Left ventricle myocardium inferior (tissue), 1 donor: ENCODE measurements at regions not wholly inside any gene's neighbourhood (a gene's known extent, or its start where the extent isn't known, plus 50 kb on each side); places are given as distances from the start of the nearest gene placed in this dataset.

Source experiments
- DNase-seq: peaks from one replicate; pipeline ENCODE4 v3.0.0-alpha.2; 2020
- H3K27ac ChIP-seq: fragments of 200-600 bp; replicated peaks from 2 replicates; pipeline ENCODE4 v1.8.0; 2021
- H3K27me3 ChIP-seq: fragments of 200-600 bp; 2 replicates; pipeline ENCODE4 v1.8.0; 2021; ENCODE audit warnings: low read depth
- H3K36me3 ChIP-seq: fragments of 200-600 bp; 2 replicates; pipeline ENCODE4 v1.8.0; 2021
- H3K4me1 ChIP-seq: fragments of 200-600 bp; 2 replicates; pipeline ENCODE4 v1.8.0; 2021
- H3K4me3 ChIP-seq: fragments of 200-600 bp; 2 replicates; pipeline ENCODE4 v1.8.0; 2021; ENCODE audit warnings: mild to moderate bottlenecking, moderate library complexity
- H3K9me3 ChIP-seq: fragments of 200-600 bp; replicated peaks from 2 replicates; pipeline ENCODE4 v1.8.0; 2021
- intact Hi-C: fragments of 100-400 bp; cut with micrococcal nuclease; formaldehyde crosslinking; loops from one replicate; pipeline ENCODE4 v1.11.0; 2022
- TF ChIP-seq, protein P1 (sequence below): fragments of 200-600 bp; IDR thresholded peaks from 2 replicates; pipeline ENCODE4 v1.8.0; 2021; ENCODE audit warnings: antibody characterized with exemption, mild to moderate bottlenecking, borderline replicate concordance
- donor health status: DM: no; HTN: yes; CAD: no; lungs with severe emphysema.

GRCh38 chr6:150722614-150723344 lies 123.1 kb downstream of the PLEKHG1 start:
- no peaks in the 10 kb centered on the region for H3K9me3 ChIP-seq
- H3K4me3 ChIP-seq, result no peak overlapping the region
- H3K4me1 ChIP-seq, result peaks cover 39% of the 10 kb centered on the region
- no peaks in the 10 kb centered on the region for H3K36me3 ChIP-seq
- TF ChIP-seq, protein P1, sequence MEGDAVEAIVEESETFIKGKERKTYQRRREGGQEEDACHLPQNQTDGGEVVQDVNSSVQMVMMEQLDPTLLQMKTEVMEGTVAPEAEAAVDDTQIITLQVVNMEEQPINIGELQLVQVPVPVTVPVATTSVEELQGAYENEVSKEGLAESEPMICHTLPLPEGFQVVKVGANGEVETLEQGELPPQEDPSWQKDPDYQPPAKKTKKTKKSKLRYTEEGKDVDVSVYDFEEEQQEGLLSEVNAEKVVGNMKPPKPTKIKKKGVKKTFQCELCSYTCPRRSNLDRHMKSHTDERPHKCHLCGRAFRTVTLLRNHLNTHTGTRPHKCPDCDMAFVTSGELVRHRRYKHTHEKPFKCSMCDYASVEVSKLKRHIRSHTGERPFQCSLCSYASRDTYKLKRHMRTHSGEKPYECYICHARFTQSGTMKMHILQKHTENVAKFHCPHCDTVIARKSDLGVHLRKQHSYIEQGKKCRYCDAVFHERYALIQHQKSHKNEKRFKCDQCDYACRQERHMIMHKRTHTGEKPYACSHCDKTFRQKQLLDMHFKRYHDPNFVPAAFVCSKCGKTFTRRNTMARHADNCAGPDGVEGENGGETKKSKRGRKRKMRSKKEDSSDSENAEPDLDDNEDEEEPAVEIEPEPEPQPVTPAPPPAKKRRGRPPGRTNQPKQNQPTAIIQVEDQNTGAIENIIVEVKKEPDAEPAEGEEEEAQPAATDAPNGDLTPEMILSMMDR, result no peak
- intact Hi-C loops, result no loop called here
- DNase-seq, result no peak
- H3K27ac ChIP-seq, result no peak overlapping the region
- no peaks in the 10 kb centered on the region for H3K27me3 ChIP-seq

GRCh38 chr6:150723345-150723658 lies 123.6 kb downstream of the PLEKHG1 start:
- DNase-seq, result no peak
- H3K9me3 ChIP-seq, result no peaks in the 10 kb centered on the region
- TF ChIP-seq, protein P1, result no peak
- no peaks in the 10 kb centered on the region for H3K36me3 ChIP-seq
- H3K4me1 ChIP-seq, result peaks cover 35% of the 10 kb centered on the region
- no peaks in the 10 kb centered on the region for H3K27me3 ChIP-seq
- no peak overlapping the region for H3K27ac ChIP-seq
- H3K4me3 ChIP-seq, result no peak overlapping the region
- intact Hi-C loops, result no loop called here

GRCh38 chr6:150723857-150724256 lies 124.2 kb downstream of the PLEKHG1 start:
- peaks cover 30% of the 10 kb centered on the region for H3K4me1 ChIP-seq
- H3K36me3 ChIP-seq, result no peaks in the 10 kb centered on the region
- H3K4me3 ChIP-seq, result no peak overlapping the region
- no peak for DNase-seq
- no peak overlapping the region for H3K27ac ChIP-seq
- H3K9me3 ChIP-seq, result no peaks in the 10 kb centered on the region
- TF ChIP-seq, protein P1, result no peak
- intact Hi-C loops, result no loop called here
- no peaks in the 10 kb centered on the region for H3K27me3 ChIP-seq

GRCh38 chr6:150725795-150726194 lies 126.1 kb downstream of the PLEKHG1 start:
- no peak for DNase-seq
- TF ChIP-seq, protein P1, result no peak
- Histone ChIP-seq H3K36me3 (no peaks in the 10 kb centered on the region), H3K4me1 (peaks cover 11% of the 10 kb centered on the region), H3K4me3 (no peak overlapping the region), H3K9me3 (no peaks in the 10 kb centered on the region), H3K27ac (no peak overlapping the region), H3K27me3 (no peaks in the 10 kb centered on the region)
- intact Hi-C loops, result no loop called here

GRCh38 chr6:150729188-150729748 lies 129.6 kb downstream of the PLEKHG1 start:
- intact Hi-C loops, result no loop called here
- peaks cover 10% of the 10 kb centered on the region for H3K36me3 ChIP-seq
- TF ChIP-seq, protein P1, result no peak
- no peaks in the 10 kb centered on the region for H3K4me1 ChIP-seq
- no peak for DNase-seq
- H3K27me3 ChIP-seq, result no peaks in the 10 kb centered on the region
- no peaks in the 10 kb centered on the region for H3K9me3 ChIP-seq
- no peak overlapping the region for H3K27ac ChIP-seq
- H3K4me3 ChIP-seq, result no peak overlapping the region
